SH-SY5Y (cell line): ENCODE measurements at regions not wholly inside any gene's neighbourhood (a gene's known extent, or its start where the extent isn't known, plus 50 kb on each side); places are given as distances from the start of the nearest gene placed in this dataset.

ENCODE experiments used
- GATA2 ChIP-seq: IDR thresholded peaks from 2 replicates; pipeline ENCODE4 v1.6.1; 2011; ENCODE audit warnings: mild to moderate bottlenecking, low read depth, low read length
- GATA3 ChIP-seq: IDR thresholded peaks from 2 replicates; pipeline ENCODE4 v1.6.1; 2011; ENCODE audit warnings: low read depth, mild to moderate bottlenecking, low read length, moderate library complexity

GRCh38 chr20:24870881-24871280 lies 78.2 kb upstream of the CST7 start:
- TF ChIP-seq GATA2 (no peak), GATA3 (no peak)

GRCh38 chr20:24871480-24872213 lies 77.4 kb upstream of the CST7 start:
- TF ChIP-seq GATA3 (no peak), GATA2 (no peak)

GRCh38 chr20:24872291-24873024 lies 76.6 kb upstream of the CST7 start:
- no peak for TF ChIP-seq GATA3
- TF ChIP-seq GATA2, result no peak

GRCh38 chr20:24873025-24873620 lies 75.9 kb upstream of the CST7 start:
- no peak for TF ChIP-seq GATA2
- TF ChIP-seq GATA3, result no peak

GRCh38 chr20:24875078-24875477 lies 74.0 kb upstream of the CST7 start:
- TF ChIP-seq GATA3 (no peak), GATA2 (no peak)

- TF ChIP-seq GATA3 (no peak), GATA2 (no peak)
Measured at GRCh38 chr20:24877652-24878051, 71.4 kb upstream of the CST7 start.

- TF ChIP-seq GATA2, result no peak
- no peak for TF ChIP-seq GATA3
Measured at GRCh38 chr20:24878657-24879056, 70.4 kb upstream of the CST7 start.

GRCh38 chr20:24879875-24880274 lies 69.2 kb upstream of the CST7 start:
- TF ChIP-seq GATA2, result no peak
- TF ChIP-seq GATA3, result no peak

- TF ChIP-seq GATA2 (no peak), GATA3 (no peak)
Measured at GRCh38 chr20:24880356-24880755, 68.7 kb upstream of the CST7 start.

GRCh38 chr20:24890286-24890685 lies 58.8 kb upstream of the CST7 start:
- TF ChIP-seq GATA3 (no peak), GATA2 (no peak)

GRCh38 chr20:24891546-24892393 lies 57.3 kb upstream of the CST7 start:
- TF ChIP-seq GATA2 (no peak), GATA3 (no peak)

GRCh38 chr20:24892522-24892921 lies 56.5 kb upstream of the CST7 start:
- no peak for TF ChIP-seq GATA2
- no peak for TF ChIP-seq GATA3

- TF ChIP-seq GATA3 (no peak), GATA2 (no peak)
Measured at GRCh38 chr20:24892931-24893330, 56.1 kb upstream of the CST7 start.

- TF ChIP-seq GATA3 (no peak), GATA2 (no peak)
Measured at GRCh38 chr20:24894488-24894887, 54.6 kb upstream of the CST7 start.

GRCh38 chr20:24894967-24895366 lies 54.1 kb upstream of the CST7 start:
- TF ChIP-seq GATA2 (no peak), GATA3 (no peak)
